DMS53 treated with DMSO at 0.1 percent for 48 hours (cell line): ENCODE measurements at regions not wholly inside any gene's neighbourhood (a gene's known extent, or its start where the extent isn't known, plus 50 kb on each side); places are given as distances from the start of the nearest gene placed in this dataset.

Source experiments
- DNase-seq: peaks from one replicate; lab custom pipeline; 2025; ENCODE audit not compliant: unreplicated experiment; lab: John Stamatoyannopoulos, UW

GRCh38 chr2:7777668-7778067, 860.5 kb downstream of the RNF144A start:
- DNase-seq, result no peak

- no peak for DNase-seq
Observed at GRCh38 chr2:7780321-7780720, 863.1 kb downstream of the RNF144A start.

- DNase-seq, result no peak
Observed at GRCh38 chr2:7785700-7786099, 868.5 kb downstream of the RNF144A start.

GRCh38 chr2:7788736-7789135, 871.5 kb downstream of the RNF144A start:
- DNase-seq, result no peak

- peak; percentile 58 for DNase-seq
Observed at GRCh38 chr2:7792031-7792651, 874.9 kb downstream of the RNF144A start.

GRCh38 chr2:7795778-7796563, 878.8 kb downstream of the RNF144A start:
- no peak for DNase-seq

GRCh38 chr2:7800031-7800430, 881.8 kb upstream of the ID2 start:
- no peak for DNase-seq

- no peak for DNase-seq
Observed at GRCh38 chr2:7801212-7801611, 880.6 kb upstream of the ID2 start.

GRCh38 chr2:7803515-7803914, 878.3 kb upstream of the ID2 start:
- no peak for DNase-seq

- no peak for DNase-seq
Observed at GRCh38 chr2:7809640-7810039, 872.2 kb upstream of the ID2 start.

GRCh38 chr2:7811073-7811472, 870.8 kb upstream of the ID2 start:
- DNase-seq, result no peak

- no peak for DNase-seq
Observed at GRCh38 chr2:7812231-7812995, 869.4 kb upstream of the ID2 start.

- no peak for DNase-seq
Observed at GRCh38 chr2:7813541-7814292, 868.1 kb upstream of the ID2 start.

- DNase-seq, result no peak
Observed at GRCh38 chr2:7815726-7816125, 866.1 kb upstream of the ID2 start.

GRCh38 chr2:7816233-7816632, 865.6 kb upstream of the ID2 start:
- DNase-seq, result no peak

- no peak for DNase-seq
Observed at GRCh38 chr2:7816944-7817343, 864.9 kb upstream of the ID2 start.

GRCh38 chr2:7819316-7819715, 862.5 kb upstream of the ID2 start:
- DNase-seq, result no peak

- no peak for DNase-seq
Observed at GRCh38 chr2:7819850-7820249, 862.0 kb upstream of the ID2 start.

- no peak for DNase-seq
Observed at GRCh38 chr2:7824211-7824610, 857.6 kb upstream of the ID2 start.

GRCh38 chr2:7825591-7826312, 856.1 kb upstream of the ID2 start:
- no peak for DNase-seq

GRCh38 chr2:7826656-7827055, 855.2 kb upstream of the ID2 start:
- DNase-seq, result no peak
